ENCODE measurements at regions not wholly inside any gene's neighbourhood (a gene's known extent, or its start where the extent isn't known, plus 50 kb on each side); places are given as distances from the start of the nearest gene placed in this dataset.

GRCh38 chr11:130804306-130805076 lies 111.8 kb downstream of the SNX19 start:
- no peak for DNase-seq (ENCODE audit: low read depth)

- no peak for DNase-seq (ENCODE audit: low read depth)
These were observed 109.5 kb downstream of the SNX19 start for GRCh38 chr11:130806746-130807145.

GRCh38 chr11:130808541-130808940 lies 107.7 kb downstream of the SNX19 start:
- no peak for DNase-seq (ENCODE audit: low read depth)

GRCh38 chr11:130813196-130813595 lies 103.1 kb downstream of the SNX19 start:
- DNase-seq (ENCODE audit: low read depth) = no peak

- DNase-seq (ENCODE audit: low read depth) = no peak
These were observed 102.6 kb downstream of the SNX19 start for GRCh38 chr11:130813638-130814037.

- no peak for DNase-seq (ENCODE audit: low read depth)
These were observed 101.7 kb downstream of the SNX19 start for GRCh38 chr11:130814440-130815096.

- DNase-seq (ENCODE audit: low read depth) = no peak
These were observed 101.0 kb downstream of the SNX19 start for GRCh38 chr11:130815097-130815802.

GRCh38 chr11:130815956-130816355 lies 100.3 kb downstream of the SNX19 start:
- no peak for DNase-seq (ENCODE audit: low read depth)

- DNase-seq (ENCODE audit: low read depth) = no peak
These were observed 99.5 kb downstream of the SNX19 start for GRCh38 chr11:130816546-130817329.

GRCh38 chr11:130817330-130817944 lies 98.8 kb downstream of the SNX19 start:
- DNase-seq (ENCODE audit: low read depth) = no peak

GRCh38 chr11:130819625-130820024 lies 96.7 kb downstream of the SNX19 start:
- DNase-seq (ENCODE audit: low read depth) = no peak
